CMK (cell line): ENCODE measurements at regions not wholly inside any gene's neighbourhood (a gene's known extent, or its start where the extent isn't known, plus 50 kb on each side); places are given as distances from the start of the nearest gene placed in this dataset.
"Not testable (repeated sequence)": the region's sequence is repeated elsewhere in the genome, so short reads cannot be mapped to it uniquely, and the experiment has no call there.

Experiments used
- DNase-seq: peaks from one replicate; pipeline ENCODE4 v3.0.0-alpha.2; 2010; ENCODE audit warnings: low read depth

- not testable (repeated sequence) for DNase-seq
Observed at GRCh38 chr7:35853194-35853593, 52.3 kb downstream of the SEPTIN7 start.

GRCh38 chr7:35854311-35854710, 53.5 kb downstream of the SEPTIN7 start:
- no peak for DNase-seq

GRCh38 chr7:35856175-35856574, 55.3 kb downstream of the SEPTIN7 start:
- no peak for DNase-seq

GRCh38 chr7:35860664-35861063, 59.8 kb downstream of the SEPTIN7 start:
- DNase-seq, result no peak

DNA sequence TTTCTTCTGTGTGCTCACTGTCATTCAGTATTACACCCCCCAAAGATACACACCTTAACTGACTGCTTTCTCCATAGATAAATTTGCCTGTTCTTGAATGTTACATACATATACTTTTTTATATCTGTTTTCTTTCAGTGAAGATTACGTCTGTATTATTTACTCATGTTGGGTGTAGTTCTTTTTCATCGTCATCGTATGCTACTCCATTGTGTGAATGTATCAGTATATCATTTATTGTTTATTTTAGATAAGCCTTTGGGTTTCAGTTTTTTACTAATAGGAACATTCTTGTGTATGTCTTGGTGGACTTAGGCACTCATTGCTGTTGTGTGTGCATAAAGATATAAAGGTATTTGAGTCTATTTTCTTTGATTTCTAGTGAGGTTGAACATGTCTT, 64.4 kb downstream of the SEPTIN7 start:
- no peak for DNase-seq

DNA sequence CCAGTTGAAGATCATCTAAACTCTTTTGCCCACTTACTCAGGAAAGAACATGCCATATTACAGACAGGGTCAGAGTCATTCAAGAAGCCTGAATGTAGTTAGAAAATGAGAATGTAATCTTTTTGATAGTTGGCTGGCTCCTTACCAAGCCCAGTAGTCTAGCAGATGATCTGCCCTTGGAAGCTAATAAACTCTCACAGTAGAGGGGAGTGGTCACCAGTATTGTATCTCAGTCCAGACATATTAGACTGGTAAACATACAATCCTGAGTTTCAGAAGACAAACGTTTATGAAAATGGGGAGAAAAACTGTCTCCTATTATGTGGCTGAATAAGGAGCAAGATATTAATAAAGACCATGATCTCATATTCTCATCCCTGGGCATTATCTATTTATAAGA, 65.3 kb downstream of the SEPTIN7 start:
- no peak for DNase-seq

- not testable (repeated sequence) for DNase-seq
Observed at GRCh38 chr7:35869117-35869516, 68.3 kb downstream of the SEPTIN7 start.

DNA sequence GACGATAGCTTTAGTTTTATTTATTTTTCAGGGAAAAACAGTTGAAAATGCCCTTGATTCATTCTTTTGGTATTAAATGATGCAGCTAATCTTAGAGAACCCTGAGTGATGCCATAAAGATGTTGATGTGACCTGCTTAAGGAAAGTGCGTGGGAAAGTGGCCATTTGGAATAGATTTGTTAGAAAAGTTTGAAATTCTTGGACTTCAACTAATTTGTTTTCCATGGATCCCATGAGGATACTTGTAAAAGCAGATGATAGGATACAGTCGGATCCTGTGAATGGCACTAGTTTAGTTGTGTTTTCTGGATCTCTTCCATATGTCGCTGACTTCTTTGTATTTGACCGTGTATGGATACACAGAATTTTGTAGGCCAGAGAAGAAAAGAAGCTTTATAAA, 69.0 kb downstream of the SEPTIN7 start:
- DNase-seq, result no peak

DNA sequence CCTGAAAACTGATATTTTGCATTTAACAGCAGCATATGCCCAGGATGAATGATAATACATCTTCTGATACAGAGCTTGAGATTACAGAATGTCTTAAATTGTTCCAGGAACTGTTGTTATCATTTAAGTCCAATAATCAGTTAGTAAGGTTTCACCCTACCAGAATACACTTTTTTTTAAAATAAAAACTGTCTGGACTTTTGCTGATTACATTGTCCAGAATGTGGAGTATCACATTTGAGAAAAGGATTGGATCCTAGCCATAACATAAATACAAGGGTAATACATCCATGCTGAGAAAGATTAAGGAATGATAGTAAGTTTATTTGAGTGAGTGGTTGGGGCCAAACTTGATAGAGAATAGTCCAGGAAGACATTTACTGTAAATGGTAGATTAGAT, 71.0 kb downstream of the SEPTIN7 start:
- DNase-seq, result no peak

GRCh38 chr7:35874886-35875285, 74.0 kb downstream of the SEPTIN7 start:
- no peak for DNase-seq

DNA sequence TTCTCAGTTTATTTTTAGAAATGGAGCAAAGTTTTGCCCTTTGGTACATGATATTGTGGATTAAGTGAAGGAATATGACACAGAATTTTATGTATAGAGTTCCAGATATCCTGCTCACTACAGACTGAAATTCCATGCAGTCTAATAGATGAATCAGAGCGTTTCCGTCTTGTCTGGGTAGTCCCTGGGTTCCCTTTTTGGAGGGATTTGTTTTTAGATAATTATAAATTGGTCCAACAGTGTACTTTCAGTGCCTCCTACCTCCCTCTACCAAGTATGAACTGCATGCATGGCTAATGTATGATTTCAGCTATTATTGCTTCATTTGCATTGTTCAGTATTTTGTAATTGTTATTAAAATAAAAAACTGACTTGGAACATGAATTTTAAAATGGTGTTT, 74.4 kb downstream of the SEPTIN7 start:
- no peak for DNase-seq

GRCh38 chr7:35878351-35878750, 77.5 kb downstream of the SEPTIN7 start:
- DNase-seq, result no peak

DNA sequence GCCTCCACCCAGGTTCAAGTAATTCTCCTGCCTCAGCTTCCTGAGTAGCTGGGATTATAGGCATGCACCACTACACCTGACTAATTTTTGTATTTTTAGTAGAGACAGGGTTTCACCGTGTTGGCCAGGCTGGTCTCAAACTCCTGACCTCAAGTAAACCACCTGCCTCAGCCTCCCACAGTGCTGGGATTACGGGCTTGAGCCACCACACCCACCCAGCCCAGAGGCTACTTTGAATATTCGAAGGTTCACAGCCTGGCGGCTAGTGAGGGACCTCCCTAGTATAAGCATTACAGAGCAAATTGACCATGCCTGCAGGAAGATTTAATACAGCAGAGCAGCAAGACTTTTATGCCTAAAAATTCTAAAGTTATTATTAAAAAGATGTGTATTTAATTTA, 86.6 kb downstream of the SEPTIN7 start:
- not testable (repeated sequence) for DNase-seq

DNA sequence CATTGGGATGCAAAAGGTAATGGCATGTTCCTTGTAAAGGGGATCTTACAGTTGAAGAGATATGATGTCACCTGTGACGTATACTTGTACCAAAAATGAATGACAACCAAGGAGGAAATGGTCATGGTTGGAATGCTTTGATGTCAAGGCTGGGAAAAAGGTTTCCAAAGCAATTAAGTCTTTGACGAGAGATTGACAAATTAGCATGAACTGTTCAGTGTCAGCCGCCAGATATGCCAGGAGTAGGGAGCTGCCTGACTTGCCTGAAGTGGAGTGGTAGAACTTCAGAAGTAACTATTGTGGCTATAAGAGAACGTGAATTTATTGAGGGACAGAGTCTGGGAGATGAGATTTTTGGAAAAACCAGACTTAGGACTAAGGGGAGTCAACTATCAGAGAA, 88.1 kb downstream of the SEPTIN7 start:
- no peak for DNase-seq

DNA sequence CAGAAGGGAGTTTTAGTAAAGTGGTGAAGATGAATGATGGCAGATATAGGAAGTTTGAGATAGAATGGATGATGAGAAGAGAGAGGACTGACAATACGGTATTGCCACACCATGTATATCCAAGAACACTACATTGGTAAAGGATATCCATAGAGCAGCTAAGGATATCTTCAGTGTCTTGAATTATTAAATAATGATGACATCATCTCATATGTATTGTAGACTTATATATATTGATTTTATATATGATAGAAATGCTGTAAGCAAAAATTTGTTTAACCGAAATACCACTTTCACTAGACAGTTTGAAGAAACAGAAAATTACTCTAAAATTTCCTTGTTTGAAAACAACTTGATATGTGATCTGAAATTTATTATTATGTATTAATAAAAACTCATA, 89.0 kb downstream of the SEPTIN7 start:
- no peak for DNase-seq

- DNase-seq, result no peak
Observed at GRCh38 chr7:35891004-35891830, 90.4 kb downstream of the SEPTIN7 start.

GRCh38 chr7:35893649-35894048, 92.8 kb downstream of the SEPTIN7 start:
- DNase-seq, result no peak

DNA sequence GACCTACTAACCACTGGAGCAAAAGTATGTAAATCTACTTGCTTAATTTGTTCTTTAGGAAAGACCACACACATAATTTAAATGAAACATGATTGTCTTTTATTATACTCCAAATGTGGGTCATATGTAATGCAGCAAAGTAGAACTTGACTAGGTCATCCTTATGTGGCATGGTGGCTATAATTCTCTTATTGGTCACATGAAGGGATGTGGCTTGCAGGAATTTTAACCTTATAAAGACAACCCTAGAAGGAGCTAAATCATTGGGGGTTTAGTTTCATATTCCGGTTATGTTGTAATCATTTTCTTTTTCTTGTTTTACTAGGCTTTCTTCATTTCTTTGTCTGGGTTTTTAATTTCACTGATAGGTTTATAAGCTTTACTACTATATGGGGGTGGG, 93.9 kb downstream of the SEPTIN7 start:
- no peak for DNase-seq

DNA sequence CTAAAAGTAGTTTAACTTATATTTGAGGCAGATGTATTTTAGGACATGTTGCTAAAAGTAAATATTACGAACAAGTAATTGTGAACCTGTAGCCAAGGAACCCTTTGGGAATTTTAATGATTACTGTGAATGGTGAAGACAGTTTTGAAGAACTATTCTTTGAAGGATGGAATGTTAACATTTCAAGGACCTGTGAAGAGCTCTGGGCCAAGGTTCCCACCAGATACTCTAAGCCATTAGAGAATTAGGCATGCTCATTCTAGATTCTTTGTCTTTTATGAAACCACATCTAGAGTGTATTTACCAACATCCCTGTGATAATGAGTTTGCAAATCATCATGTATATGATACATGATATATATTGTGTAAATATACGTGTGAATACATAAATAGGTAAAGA, 99.8 kb downstream of the SEPTIN7 start:
- DNase-seq, result no peak

DNA sequence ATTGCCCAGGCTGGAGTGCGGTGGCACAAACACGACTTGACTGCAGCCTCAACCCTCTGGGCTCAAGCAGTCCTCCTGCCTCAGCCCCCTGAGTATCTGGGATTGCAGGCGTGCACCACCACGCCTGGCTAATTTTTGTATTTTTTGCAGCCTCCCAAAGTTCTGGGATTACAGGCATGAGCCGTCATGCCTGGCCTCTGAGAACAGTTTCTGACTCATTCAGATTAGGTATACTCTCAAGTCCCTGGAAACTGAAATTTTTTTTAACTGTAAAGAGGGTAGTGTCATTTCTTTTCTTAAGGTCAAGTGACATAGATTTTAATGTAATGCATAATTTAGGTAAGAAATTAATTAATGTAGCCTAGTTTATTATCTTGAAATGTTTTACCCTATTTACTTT, 104.7 kb downstream of the SEPTIN7 start:
- no peak for DNase-seq

DNA sequence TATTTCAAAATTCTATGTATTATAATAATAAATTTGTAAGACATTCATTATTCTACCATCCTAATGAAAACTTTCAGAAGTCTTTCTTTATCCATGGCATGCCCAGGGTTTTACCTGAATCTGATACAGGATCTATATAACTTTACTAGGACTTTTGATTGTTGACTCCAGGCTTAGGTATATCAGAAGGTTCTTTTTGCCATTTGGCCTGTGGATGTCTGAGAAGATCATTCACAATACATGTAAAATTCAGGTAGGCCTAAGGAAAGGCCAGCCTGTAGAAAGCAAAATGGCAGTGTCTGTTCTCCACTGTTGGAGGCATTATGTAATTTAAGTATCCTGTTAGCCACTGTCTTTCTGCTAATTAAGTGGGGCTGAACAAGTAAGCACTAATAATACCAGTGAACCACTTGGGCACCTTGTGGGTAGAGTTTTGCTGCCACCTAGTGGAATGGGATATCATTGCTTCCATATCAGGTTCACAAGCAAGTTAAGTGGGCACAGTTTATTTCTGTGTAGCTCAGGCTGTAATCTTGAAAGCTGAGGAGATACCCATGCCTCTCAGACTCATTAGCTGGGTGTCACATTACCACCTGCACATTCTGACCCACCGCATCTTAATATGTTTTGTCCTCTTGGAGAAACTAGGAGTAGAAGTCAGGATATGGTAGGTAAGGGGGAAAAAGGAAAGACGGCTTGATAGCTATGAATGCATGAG, 105.5 kb downstream of the SEPTIN7 start:
- DNase-seq, result peak; percentile 66

DNA sequence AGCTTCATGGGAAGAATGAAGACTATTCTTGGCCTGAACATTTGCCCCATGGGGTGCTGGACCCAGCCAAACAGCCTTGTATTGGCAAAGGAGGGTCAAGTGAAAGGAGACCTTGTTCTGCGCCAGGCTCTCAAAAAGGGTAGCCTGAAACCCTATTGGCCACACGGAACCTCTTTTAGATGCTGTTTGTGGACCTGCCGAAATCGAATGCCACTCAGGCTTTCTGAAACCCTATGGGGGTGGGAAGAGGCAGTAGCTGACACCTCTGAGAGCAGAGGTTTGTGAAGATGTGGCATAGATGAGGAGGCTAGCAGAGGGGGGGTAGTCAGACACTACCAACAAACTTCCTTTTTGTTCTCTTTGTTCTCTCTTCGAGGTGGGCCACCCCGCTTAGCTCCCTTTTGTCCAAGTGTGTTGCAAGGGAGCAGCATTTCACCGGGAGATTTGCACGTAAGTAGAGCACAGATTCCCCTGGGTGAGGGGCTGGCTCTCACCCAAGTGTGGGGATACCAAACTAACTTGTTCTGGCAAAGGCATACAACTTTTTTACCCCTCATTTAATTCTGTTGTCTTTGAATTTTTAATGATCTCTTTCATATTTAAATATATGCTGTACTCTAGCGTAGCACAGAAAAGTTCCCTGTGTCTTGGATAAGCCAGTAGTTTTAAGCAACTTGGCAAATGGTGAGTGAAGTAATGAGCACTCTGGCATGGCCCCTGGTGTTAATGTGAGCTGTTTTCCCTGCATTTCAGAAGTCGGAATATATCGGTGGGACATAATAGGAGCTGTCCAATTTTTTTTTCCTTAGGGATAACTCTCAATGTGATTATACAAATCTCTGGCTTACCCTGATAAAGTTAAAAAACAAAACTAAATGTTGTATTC, 107.7 kb downstream of the SEPTIN7 start:
- DNase-seq, result no peak
